Neuronal stem cell (in vitro differentiated cells): ENCODE measurements at regions not wholly inside any gene's neighbourhood (a gene's known extent, or its start where the extent isn't known, plus 50 kb on each side); places are given as distances from the start of the nearest gene placed in this dataset.

Source experiments
- DNase-seq: peaks from one replicate; pipeline ENCODE4 v3.0.0-alpha.2; 2013; ENCODE audit warnings: low spot score
- H2AFZ ChIP-seq: one replicate; pipeline ENCODE4 v1.6.1; 2013; ENCODE audit warnings: mild to moderate bottlenecking, low read length, inconsistent platforms
- H2AK5ac ChIP-seq: 2 replicates; pipeline ENCODE4 v1.6.1; 2013; ENCODE audit warnings: low read depth, mild to moderate bottlenecking, inconsistent platforms, low read length, moderate library complexity, mixed read lengths
- H2BK120ac ChIP-seq: 2 replicates; pipeline ENCODE4 v1.6.1; 2013; ENCODE audit warnings: low read depth, mild to moderate bottlenecking, inconsistent platforms, low read length, moderate library complexity, mixed read lengths
- H2BK12ac ChIP-seq: one replicate; pipeline ENCODE4 v1.6.1; 2013; ENCODE audit warnings: low read length, inconsistent platforms
- H2BK15ac ChIP-seq: 2 replicates; pipeline ENCODE4 v1.6.1; 2013; ENCODE audit warnings: mild to moderate bottlenecking, low read length, inconsistent platforms, mixed read lengths
- H2BK5ac ChIP-seq: one replicate; pipeline ENCODE4 v1.6.1; 2013; ENCODE audit warnings: inconsistent platforms, mild to moderate bottlenecking, low read length, moderate library complexity
- H3K14ac ChIP-seq: one replicate; pipeline ENCODE4 v1.6.1; 2013; ENCODE audit warnings: low read length, inconsistent platforms
- H3K18ac ChIP-seq: 2 replicates; pipeline ENCODE4 v1.6.1; 2013; ENCODE audit warnings: low read length, inconsistent platforms
- H3K23ac ChIP-seq: 2 replicates; pipeline ENCODE4 v1.6.1; 2013; ENCODE audit warnings: low read depth, mild to moderate bottlenecking, mixed read lengths, low read length, inconsistent platforms; ENCODE audit not compliant: poor library complexity
- H3K27ac ChIP-seq: replicated peaks from 3 replicates; pipeline ENCODE4 v1.5.1; 2013; ENCODE audit warnings: low read length, inconsistent platforms
- H3K27me3 ChIP-seq, 3 experiments: 2 replicates each; pipeline ENCODE4 v1.6.1; 2013; ENCODE audit warnings: low read length in 3 of 3, mild to moderate bottlenecking in 2 of 3, inconsistent platforms in 1 of 3, low read depth in 1 of 3, mixed read lengths in 1 of 3, moderate library complexity in 1 of 3; ENCODE audit not compliant: control insufficient read depth in 3 of 3, insufficient read depth in 3 of 3
- H3K36me3 ChIP-seq, 2 donors: replicated peaks in 1 of 2; 2 replicates each; pipeline ENCODE4 v1.6.1; 2013; ENCODE audit warnings: low read length in 2 of 2; ENCODE audit not compliant: control insufficient read depth in 2 of 2, insufficient read depth in 2 of 2
- H3K4ac ChIP-seq: 2 replicates; pipeline ENCODE4 v1.6.1; 2013; ENCODE audit warnings: inconsistent platforms, mild to moderate bottlenecking, low read length, moderate library complexity
- H3K4me1 ChIP-seq, 2 donors: 1 replicate in 1 of 2; 2 replicates in 1 of 2; pipeline ENCODE4 v1.6.1; 2013; ENCODE audit warnings: low read length in 2 of 2, low read depth in 1 of 2; ENCODE audit not compliant: control insufficient read depth in 2 of 2, insufficient read depth in 1 of 2
- H3K4me2 ChIP-seq: one replicate; pipeline ENCODE4 v1.6.1; 2013; ENCODE audit warnings: mild to moderate bottlenecking, low read length, inconsistent platforms; ENCODE audit not compliant: insufficient read depth, poor library complexity, severe bottlenecking
- H3K4me3 ChIP-seq, 2 donors: 2 replicates each; pipeline ENCODE4 v1.5.1; 2013; ENCODE audit warnings: low read length in 2 of 2, mild to moderate bottlenecking in 2 of 2, inconsistent platforms in 1 of 2, moderate library complexity in 1 of 2
- H3K79me1 ChIP-seq: one replicate; pipeline ENCODE4 v1.6.1; 2013; ENCODE audit warnings: low read depth, mild to moderate bottlenecking, inconsistent platforms, low read length, moderate library complexity
- H3K9ac ChIP-seq: one replicate; pipeline ENCODE4 v1.6.1; 2013; ENCODE audit warnings: mild to moderate bottlenecking, low read depth, low read length, inconsistent platforms; ENCODE audit not compliant: poor library complexity
- H3K9me3 ChIP-seq, 2 donors: replicated peaks in 1 of 2; 2 replicates each; pipeline versions ENCODE3 to v1.6.1; 2013; ENCODE audit warnings: low read length in 2 of 2, mild to moderate bottlenecking in 2 of 2, inconsistent platforms in 1 of 2, low read depth in 1 of 2, mixed read lengths in 1 of 2, moderate library complexity in 1 of 2; ENCODE audit not compliant: control insufficient read depth in 2 of 2, insufficient read depth in 1 of 2
- H4K8ac ChIP-seq: one replicate; pipeline ENCODE4 v1.6.1; 2013; ENCODE audit warnings: low read depth, mild to moderate bottlenecking, inconsistent platforms, low read length, moderate library complexity
- H4K91ac ChIP-seq: one replicate; pipeline ENCODE4 v1.6.1; 2013; ENCODE audit warnings: low read length, low read depth, mild to moderate bottlenecking, inconsistent platforms; ENCODE audit not compliant: poor library complexity
- WGBS, 2 donors: extraction: QIAGEN DNeasy Blood & Tissue Kit; methylation state at CpG; one replicate each; pipeline ENCODE4 v1.1.7; 2013; ENCODE audit warnings: missing lambda C conversion rate in 2 of 2, mixed read lengths in 1 of 2; ENCODE audit not compliant: insufficient read length in 2 of 2, insufficient replicate concordance in 1 of 2; ENCODE audit errors: extremely low coverage in 2 of 2; 5-methylcytosine and 5-hydroxymethylcytosine counted together

- H3K23ac ChIP-seq = no peak overlapping the region
- no peak overlapping the region for H3K9ac ChIP-seq
- no peak overlapping the region for H3K18ac ChIP-seq
- no peak overlapping the region for H3K4me2 ChIP-seq
- H2BK5ac ChIP-seq = no peak overlapping the region
- peaks cover 5 to 8% of the 10 kb centered on the region in 2 donors for H3K4me1 ChIP-seq
- no peak overlapping the region for H2BK120ac ChIP-seq
- no peak overlapping the region for H3K4ac ChIP-seq
- no peak overlapping the region for H2AK5ac ChIP-seq
- no peak overlapping the region for H4K91ac ChIP-seq
- no peaks in the 10 kb centered on the region for H3K27me3 ChIP-seq
- no peaks in the 10 kb centered on the region for H3K79me1 ChIP-seq
- no peak for DNase-seq
- WGBS, 2 donors = no CpG with 5 or more reads among the region's 4 CpGs
- no peak overlapping the region for H2BK12ac ChIP-seq
- no peak overlapping the region for H2AFZ ChIP-seq
- H3K9me3 ChIP-seq = no peaks in the 10 kb centered on the region
- H3K36me3 ChIP-seq = no peaks in the 10 kb centered on the region
- H4K8ac ChIP-seq = no peak overlapping the region
- no peak overlapping the region for H2BK15ac ChIP-seq
- no peak overlapping the region for H3K14ac ChIP-seq
- no peak overlapping the region for H3K4me3 ChIP-seq
- no peak overlapping the region for H3K27ac ChIP-seq
These were observed 487.6 kb upstream of the DAB1 start for GRCh38 chr1:57911427-57911826.

- no peak overlapping the region for H3K4me3 ChIP-seq
- no peak for DNase-seq
- H3K4me1 ChIP-seq = peaks cover 3 to 8% of the 10 kb centered on the region in 2 donors
- no peaks in the 10 kb centered on the region for H3K36me3 ChIP-seq
- H3K9me3 ChIP-seq = no peaks in the 10 kb centered on the region
- no peak overlapping the region for H3K27ac ChIP-seq
- no peak overlapping the region for H2BK12ac ChIP-seq
- no peak overlapping the region for H3K18ac ChIP-seq
- H3K4me2 ChIP-seq = no peak overlapping the region
- H3K23ac ChIP-seq = no peak overlapping the region
- H3K4ac ChIP-seq = no peak overlapping the region
- H2BK5ac ChIP-seq = no peak overlapping the region
- no peak overlapping the region for H2BK120ac ChIP-seq
- no peak overlapping the region for H3K9ac ChIP-seq
- no peak overlapping the region for H2AK5ac ChIP-seq
- no peak overlapping the region for H4K8ac ChIP-seq
- H3K79me1 ChIP-seq = no peaks in the 10 kb centered on the region
- no peak overlapping the region for H3K14ac ChIP-seq
- no peaks in the 10 kb centered on the region for H3K27me3 ChIP-seq
- H2BK15ac ChIP-seq = no peak overlapping the region
- no CpG with 5 or more reads among the region's 2 CpGs for WGBS, 2 donors
- H4K91ac ChIP-seq = no peak overlapping the region
- H2AFZ ChIP-seq = no peak overlapping the region
These were observed 486.9 kb upstream of the DAB1 start for GRCh38 chr1:57910782-57911181.

- Histone ChIP-seq H3K4me1 (peaks cover 0 to 8% of the 10 kb centered on the region in 2 donors), H2BK120ac (no peak overlapping the region), H4K8ac (no peak overlapping the region), H3K4ac (no peak overlapping the region), H4K91ac (no peak overlapping the region), H3K79me1 (no peaks in the 10 kb centered on the region), H3K18ac (no peak overlapping the region), H2BK12ac (no peak overlapping the region), H3K23ac (no peak overlapping the region), H2AK5ac (no peak overlapping the region), H3K4me3 (no peak overlapping the region), H2BK5ac (no peak overlapping the region), H3K14ac (no peak overlapping the region), H2BK15ac (no peak overlapping the region), H2AFZ (no peak overlapping the region), H3K27me3 (no peaks in the 10 kb centered on the region), H3K4me2 (no peak overlapping the region), H3K27ac (no peak overlapping the region), H3K9ac (no peak overlapping the region), H3K9me3 (no peaks in the 10 kb centered on the region), H3K36me3 (no peaks in the 10 kb centered on the region)
- WGBS, 2 donors = no CpG with 5 or more reads among the region's 7 CpGs
- no peak for DNase-seq
These were observed 486.4 kb upstream of the DAB1 start for GRCh38 chr1:57910305-57910704.

- Histone ChIP-seq H2BK5ac (no peak overlapping the region), H3K27ac (no peak overlapping the region), H3K18ac (no peak overlapping the region), H3K23ac (no peak overlapping the region), H3K4me3 (no peak overlapping the region), H4K91ac (no peak overlapping the region), H3K27me3 (no peaks in the 10 kb centered on the region), H3K79me1 (no peaks in the 10 kb centered on the region), H4K8ac (no peak overlapping the region), H2AK5ac (no peak overlapping the region), H3K9ac (no peak overlapping the region), H2BK120ac (no peak overlapping the region), H2AFZ (no peak overlapping the region), H3K4me1 (peaks cover 0 to 8% of the 10 kb centered on the region in 2 donors), H2BK15ac (no peak overlapping the region), H3K14ac (no peak overlapping the region), H3K9me3 (no peaks in the 10 kb centered on the region), H3K36me3 (no peaks in the 10 kb centered on the region), H3K4ac (no peak overlapping the region), H2BK12ac (no peak overlapping the region), H3K4me2 (no peak overlapping the region)
- DNase-seq = peak; percentile 23
- no CpG with 5 or more reads among the region's 6 CpGs for WGBS, 2 donors
These were observed 484.5 kb upstream of the DAB1 start for GRCh38 chr1:57908147-57908890.
